ENCODE measurements at regions not wholly inside any gene's neighbourhood (a gene's known extent, or its start where the extent isn't known, plus 50 kb on each side); places are given as distances from the start of the nearest gene placed in this dataset.

GRCh38 chr2:126518196-126518595 is 137.8 kb upstream of the GYPC start:
- Mint-ChIP-seq H3K36me3 (peaks cover 48% of the 10 kb centered on the region), H3K27ac (no peak overlapping the region), H3K9me3 (peaks cover 71% of the 10 kb centered on the region), H3K4me3 (no peak overlapping the region), H3K27me3 (ENCODE audit: low read depth) (peaks cover 4% of the 10 kb centered on the region; the same call in 1 of the 2 replicates), H3K4me1 (no peaks in the 10 kb centered on the region)
- TF ChIP-seq ZNF532 (CRISPR knock-in tag; IDR thresholded peaks at IDR 0.05; ENCODE audit: borderline replicate concordance): no peak
- DNase-seq (ENCODE audit: low spot score) (no peak), ATAC-seq (no peak)
- ChIA-PET CTCF (no interaction called here), POLR2A (no interaction called here)

GRCh38 chr2:126527836-126528490 is 128.0 kb upstream of the GYPC start:
- POLR2A ChIA-PET: no interaction called here
- H3K27me3 Mint-ChIP-seq (ENCODE audit: low read depth): peaks cover 7% of the 10 kb centered on the region

GRCh38 chr2:126531029-126531428 is 124.9 kb upstream of the GYPC start:
- TF ChIP-seq KAT7 (CRISPR knock-in tag; IDR thresholded peaks at IDR 0.05; ENCODE audit: borderline replicate concordance): no peak
- no peak for TF ChIP-seq ZNF263 (CRISPR knock-in tag; IDR thresholded peaks at IDR 0.05; ENCODE audit: low read depth)
- Mint-ChIP-seq H3K27me3 (ENCODE audit: low read depth) (peaks cover 3% of the 10 kb centered on the region), H3K4me1 (no peaks in the 10 kb centered on the region), H3K27ac (no peak overlapping the region), H3K9me3 (peaks cover 68% of the 10 kb centered on the region), H3K4me3 (no peak overlapping the region), H3K36me3 (peaks cover 12% of the 10 kb centered on the region)
- DNase-seq (ENCODE audit: low spot score) (no peak), ATAC-seq (no peak)
- ChIA-PET CTCF (interaction anchor here (1.4 kb wide), 1 partner anchor 245 kb away, joined by 4 read pairs; no protein-coding TSS in a partner anchor), POLR2A (no interaction called here)

More at GRCh38 chr2:126527836-126528490, 128.0 kb upstream of the GYPC start:
- TF ChIP-seq CTCF (IDR thresholded peaks at IDR 0.05) (peak; percentile 26; the same call in 1 of the 2 replicates), IRF1 (CRISPR knock-in tag; IDR thresholded peaks at IDR 0.05) (no peak)
- DNase-seq (ENCODE audit: low spot score): peak; percentile 68
- H3K27ac Mint-ChIP-seq: no peak overlapping the region
- CTCF ChIA-PET: interaction anchor here (0.7 to 2.1 kb wide), 36 partner anchors 8 to 577 kb away, joined by 3 to 53 read pairs (median 4); no protein-coding TSS in a partner anchor
- no peaks in the 10 kb centered on the region for H3K4me1 Mint-ChIP-seq
- peaks cover 4% of the 10 kb centered on the region for H3K36me3 Mint-ChIP-seq
- H3K4me3 Mint-ChIP-seq: no peak overlapping the region
- peak; percentile 91 for ATAC-seq
- peaks cover 69% of the 10 kb centered on the region for H3K9me3 Mint-ChIP-seq

GRCh38 chr2:126534478-126534877 is 121.5 kb upstream of the GYPC start:
- no peaks in the 10 kb centered on the region; the same call in none of the 2 replicates for H3K27me3 Mint-ChIP-seq (ENCODE audit: low read depth)
- H3K4me1 Mint-ChIP-seq: no peaks in the 10 kb centered on the region
- ChIA-PET POLR2A (no interaction called here), CTCF (no interaction called here)
- DNase-seq (ENCODE audit: low spot score): no peak
- TF ChIP-seq FOXK1 (CRISPR knock-in tag; IDR thresholded peaks at IDR 0.05) (no peak), ATF1 (CRISPR knock-in tag; IDR thresholded peaks at IDR 0.05) (no peak)
- H3K36me3 Mint-ChIP-seq: peaks cover 19% of the 10 kb centered on the region
- H3K4me3 Mint-ChIP-seq: no peak overlapping the region
- H3K27ac Mint-ChIP-seq: no peak overlapping the region
- no peak for ATAC-seq
- H3K9me3 Mint-ChIP-seq: peaks cover 76% of the 10 kb centered on the region

- H3K4me1 Mint-ChIP-seq: no peaks in the 10 kb centered on the region
- H3K27ac Mint-ChIP-seq: no peak overlapping the region
- no peaks in the 10 kb centered on the region; the same call in none of the 2 replicates for H3K27me3 Mint-ChIP-seq (ENCODE audit: low read depth)
- H3K4me3 Mint-ChIP-seq: no peak overlapping the region
- ATAC-seq (no peak), DNase-seq (ENCODE audit: low spot score) (no peak)
- peaks cover 24% of the 10 kb centered on the region for H3K36me3 Mint-ChIP-seq
- ChIA-PET CTCF (no interaction called here), POLR2A (no interaction called here)
- peaks cover 80% of the 10 kb centered on the region for H3K9me3 Mint-ChIP-seq
- TF ChIP-seq FOXP1 (CRISPR knock-in tag; IDR thresholded peaks at IDR 0.05; ENCODE audit: borderline replicate concordance) (no peak), SMAD3 (CRISPR knock-in tag; IDR thresholded peaks at IDR 0.05; ENCODE audit: borderline replicate concordance) (no peak), MXD4 (CRISPR knock-in tag; IDR thresholded peaks at IDR 0.05; ENCODE audit: borderline replicate concordance) (no peak), ZNF281 (CRISPR knock-in tag; IDR thresholded peaks at IDR 0.05) (no peak), ERG (CRISPR knock-in tag; IDR thresholded peaks at IDR 0.05) (no peak), ATF3 (CRISPR knock-in tag; conservative IDR thresholded peaks at IDR 0.05) (no peak)
Observed at GRCh38 chr2:126535408-126535807, 120.5 kb upstream of the GYPC start.

Measured in WTC11 (cell line).